ENCODE measurements at regions not wholly inside any gene's neighbourhood (a gene's known extent, or its start where the extent isn't known, plus 50 kb on each side); places are given as distances from the start of the nearest gene placed in this dataset.

- TF ChIP-seq CTCF (IDR thresholded peaks at IDR 0.05) (no peak), POLR2A (IDR thresholded peaks at IDR 0.05) (no peak)
Observed at GRCh38 chr6:140789466-140789865, 1343.3 kb upstream of the GJE1 start.
